Neuronal stem cell (in vitro differentiated cells): ENCODE measurements at regions not wholly inside any gene's neighbourhood (a gene's known extent, or its start where the extent isn't known, plus 50 kb on each side); places are given as distances from the start of the nearest gene placed in this dataset.

ENCODE experiments used
- DNase-seq: peaks from one replicate; pipeline ENCODE4 v3.0.0-alpha.2; 2013; ENCODE audit warnings: low spot score
- H2AFZ ChIP-seq: one replicate; pipeline ENCODE4 v1.6.1; 2013; ENCODE audit warnings: mild to moderate bottlenecking, low read length, inconsistent platforms
- H2AK5ac ChIP-seq: 2 replicates; pipeline ENCODE4 v1.6.1; 2013; ENCODE audit warnings: low read depth, mild to moderate bottlenecking, inconsistent platforms, low read length, moderate library complexity, mixed read lengths
- H2BK120ac ChIP-seq: 2 replicates; pipeline ENCODE4 v1.6.1; 2013; ENCODE audit warnings: low read depth, mild to moderate bottlenecking, inconsistent platforms, low read length, moderate library complexity, mixed read lengths
- H2BK12ac ChIP-seq: one replicate; pipeline ENCODE4 v1.6.1; 2013; ENCODE audit warnings: low read length, inconsistent platforms
- H2BK15ac ChIP-seq: 2 replicates; pipeline ENCODE4 v1.6.1; 2013; ENCODE audit warnings: mild to moderate bottlenecking, low read length, inconsistent platforms, mixed read lengths
- H2BK5ac ChIP-seq: one replicate; pipeline ENCODE4 v1.6.1; 2013; ENCODE audit warnings: inconsistent platforms, mild to moderate bottlenecking, low read length, moderate library complexity
- H3K14ac ChIP-seq: one replicate; pipeline ENCODE4 v1.6.1; 2013; ENCODE audit warnings: low read length, inconsistent platforms
- H3K18ac ChIP-seq: 2 replicates; pipeline ENCODE4 v1.6.1; 2013; ENCODE audit warnings: low read length, inconsistent platforms
- H3K23ac ChIP-seq: 2 replicates; pipeline ENCODE4 v1.6.1; 2013; ENCODE audit warnings: low read depth, mild to moderate bottlenecking, mixed read lengths, low read length, inconsistent platforms; ENCODE audit not compliant: poor library complexity
- H3K27ac ChIP-seq: replicated peaks from 3 replicates; pipeline ENCODE4 v1.5.1; 2013; ENCODE audit warnings: low read length, inconsistent platforms
- H3K27me3 ChIP-seq, 3 experiments: 2 replicates each; pipeline ENCODE4 v1.6.1; 2013; ENCODE audit warnings: low read length in 3 of 3, mild to moderate bottlenecking in 2 of 3, inconsistent platforms in 1 of 3, low read depth in 1 of 3, mixed read lengths in 1 of 3, moderate library complexity in 1 of 3; ENCODE audit not compliant: control insufficient read depth in 3 of 3, insufficient read depth in 3 of 3
- H3K36me3 ChIP-seq, 2 donors: replicated peaks in 1 of 2; 2 replicates each; pipeline ENCODE4 v1.6.1; 2013; ENCODE audit warnings: low read length in 2 of 2; ENCODE audit not compliant: control insufficient read depth in 2 of 2, insufficient read depth in 2 of 2
- H3K4ac ChIP-seq: 2 replicates; pipeline ENCODE4 v1.6.1; 2013; ENCODE audit warnings: inconsistent platforms, mild to moderate bottlenecking, low read length, moderate library complexity
- H3K4me1 ChIP-seq, 2 donors: 1 replicate in 1 of 2; 2 replicates in 1 of 2; pipeline ENCODE4 v1.6.1; 2013; ENCODE audit warnings: low read length in 2 of 2, low read depth in 1 of 2; ENCODE audit not compliant: control insufficient read depth in 2 of 2, insufficient read depth in 1 of 2
- H3K4me2 ChIP-seq: one replicate; pipeline ENCODE4 v1.6.1; 2013; ENCODE audit warnings: mild to moderate bottlenecking, low read length, inconsistent platforms; ENCODE audit not compliant: insufficient read depth, poor library complexity, severe bottlenecking
- H3K4me3 ChIP-seq, 2 donors: 2 replicates each; pipeline ENCODE4 v1.5.1; 2013; ENCODE audit warnings: low read length in 2 of 2, mild to moderate bottlenecking in 2 of 2, inconsistent platforms in 1 of 2, moderate library complexity in 1 of 2
- H3K79me1 ChIP-seq: one replicate; pipeline ENCODE4 v1.6.1; 2013; ENCODE audit warnings: low read depth, mild to moderate bottlenecking, inconsistent platforms, low read length, moderate library complexity
- H3K9ac ChIP-seq: one replicate; pipeline ENCODE4 v1.6.1; 2013; ENCODE audit warnings: mild to moderate bottlenecking, low read depth, low read length, inconsistent platforms; ENCODE audit not compliant: poor library complexity
- H3K9me3 ChIP-seq, 2 donors: replicated peaks in 1 of 2; 2 replicates each; pipeline versions ENCODE3 to v1.6.1; 2013; ENCODE audit warnings: low read length in 2 of 2, mild to moderate bottlenecking in 2 of 2, inconsistent platforms in 1 of 2, low read depth in 1 of 2, mixed read lengths in 1 of 2, moderate library complexity in 1 of 2; ENCODE audit not compliant: control insufficient read depth in 2 of 2, insufficient read depth in 1 of 2
- H4K8ac ChIP-seq: one replicate; pipeline ENCODE4 v1.6.1; 2013; ENCODE audit warnings: low read depth, mild to moderate bottlenecking, inconsistent platforms, low read length, moderate library complexity
- H4K91ac ChIP-seq: one replicate; pipeline ENCODE4 v1.6.1; 2013; ENCODE audit warnings: low read length, low read depth, mild to moderate bottlenecking, inconsistent platforms; ENCODE audit not compliant: poor library complexity
- WGBS, 2 donors: extraction: QIAGEN DNeasy Blood & Tissue Kit; methylation state at CpG; one replicate each; pipeline ENCODE4 v1.1.7; 2013; ENCODE audit warnings: missing lambda C conversion rate in 2 of 2, mixed read lengths in 1 of 2; ENCODE audit not compliant: insufficient read length in 2 of 2, insufficient replicate concordance in 1 of 2; ENCODE audit errors: extremely low coverage in 2 of 2; 5-methylcytosine and 5-hydroxymethylcytosine counted together

GRCh38 chr3:178036451-178037144 lies 499.6 kb upstream of the KCNMB2 start:
- no peak overlapping the region for H3K23ac ChIP-seq
- H3K79me1 ChIP-seq, result no peaks in the 10 kb centered on the region
- no peak overlapping the region for H3K18ac ChIP-seq
- no peak overlapping the region for H4K91ac ChIP-seq
- H3K36me3 ChIP-seq, result no peaks in the 10 kb centered on the region
- no peak overlapping the region for H3K4ac ChIP-seq
- no peak overlapping the region for H3K14ac ChIP-seq
- H3K4me3 ChIP-seq, result no peak overlapping the region
- no peak for DNase-seq
- no peak overlapping the region for H2BK120ac ChIP-seq
- H2AK5ac ChIP-seq, result no peak overlapping the region
- H2BK15ac ChIP-seq, result no peak overlapping the region
- H3K27me3 ChIP-seq, result no peaks in the 10 kb centered on the region
- no peak overlapping the region for H3K9ac ChIP-seq
- H3K4me2 ChIP-seq, result no peak overlapping the region
- no peak overlapping the region for H2BK12ac ChIP-seq
- no peaks in the 10 kb centered on the region for H3K4me1 ChIP-seq
- no peak overlapping the region for H4K8ac ChIP-seq
- H2AFZ ChIP-seq, result no peak overlapping the region
- H3K9me3 ChIP-seq, result peaks cover 0 to 3% of the 10 kb centered on the region in 2 donors
- H2BK5ac ChIP-seq, result no peak overlapping the region
- WGBS, 2 donors, result no CpG with 5 or more reads among the region's 4 CpGs
- no peak overlapping the region for H3K27ac ChIP-seq

- no peak overlapping the region for H2BK120ac ChIP-seq
- no peak overlapping the region for H2AK5ac ChIP-seq
- no peak overlapping the region for H2BK5ac ChIP-seq
- H3K4me1 ChIP-seq, result no peaks in the 10 kb centered on the region
- no peaks in the 10 kb centered on the region for H3K27me3 ChIP-seq
- H3K79me1 ChIP-seq, result no peaks in the 10 kb centered on the region
- no peak overlapping the region for H3K4me3 ChIP-seq
- no peak overlapping the region for H2BK15ac ChIP-seq
- no peak overlapping the region for H4K91ac ChIP-seq
- no peak for DNase-seq
- H3K36me3 ChIP-seq, result no peaks in the 10 kb centered on the region
- no peak overlapping the region for H3K18ac ChIP-seq
- no peak overlapping the region for H3K4me2 ChIP-seq
- H3K9ac ChIP-seq, result no peak overlapping the region
- H3K27ac ChIP-seq, result no peak overlapping the region
- H2AFZ ChIP-seq, result no peak overlapping the region
- H3K4ac ChIP-seq, result no peak overlapping the region
- H4K8ac ChIP-seq, result no peak overlapping the region
- no peak overlapping the region for H3K23ac ChIP-seq
- H3K9me3 ChIP-seq, result no peaks in the 10 kb centered on the region
- no peak overlapping the region for H2BK12ac ChIP-seq
- H3K14ac ChIP-seq, result no peak overlapping the region
Observed at GRCh38 chr3:178041931-178042330, 494.3 kb upstream of the KCNMB2 start.

- no CpG with 5 or more reads among the region's 3 CpGs for WGBS, 2 donors
Observed at GRCh38 chr3:178042376-178042775, 493.9 kb upstream of the KCNMB2 start.

GRCh38 chr3:178043084-178043483 lies 493.2 kb upstream of the KCNMB2 start:
- Histone ChIP-seq H4K8ac (no peak overlapping the region), H2BK15ac (no peak overlapping the region), H3K4me1 (no peaks in the 10 kb centered on the region), H4K91ac (no peak overlapping the region), H2BK5ac (no peak overlapping the region), H3K23ac (no peak overlapping the region), H2AFZ (no peak overlapping the region), H3K14ac (no peak overlapping the region), H2AK5ac (no peak overlapping the region), H3K79me1 (no peaks in the 10 kb centered on the region), H3K27ac (no peak overlapping the region), H3K18ac (no peak overlapping the region), H2BK120ac (no peak overlapping the region), H3K4me2 (no peak overlapping the region), H3K27me3 (no peaks in the 10 kb centered on the region), H3K9ac (no peak overlapping the region), H3K36me3 (no peaks in the 10 kb centered on the region), H3K4me3 (no peak overlapping the region), H2BK12ac (no peak overlapping the region), H3K9me3 (no peaks in the 10 kb centered on the region), H3K4ac (no peak overlapping the region)
- DNase-seq, result no peak
- no CpG with 5 or more reads among the region's 3 CpGs for WGBS, 2 donors

More at GRCh38 chr3:178042376-178042775, 493.9 kb upstream of the KCNMB2 start:
- Histone ChIP-seq H3K9ac (no peak overlapping the region), H2BK12ac (no peak overlapping the region), H3K79me1 (no peaks in the 10 kb centered on the region), H2BK120ac (no peak overlapping the region), H2AK5ac (no peak overlapping the region), H4K91ac (no peak overlapping the region), H3K4me1 (no peaks in the 10 kb centered on the region), H3K23ac (no peak overlapping the region), H3K4me3 (no peak overlapping the region), H4K8ac (no peak overlapping the region), H3K27ac (no peak overlapping the region), H3K4ac (no peak overlapping the region), H3K4me2 (no peak overlapping the region), H2BK15ac (no peak overlapping the region), H3K9me3 (no peaks in the 10 kb centered on the region), H3K14ac (no peak overlapping the region), H2BK5ac (no peak overlapping the region), H3K27me3 (no peaks in the 10 kb centered on the region), H2AFZ (no peak overlapping the region), H3K36me3 (no peaks in the 10 kb centered on the region), H3K18ac (no peak overlapping the region)
- no peak for DNase-seq
